A549 (cell line): ENCODE measurements at regions not wholly inside any gene's neighbourhood (a gene's known extent, or its start where the extent isn't known, plus 50 kb on each side); places are given as distances from the start of the nearest gene placed in this dataset.

Source experiments
- BHLHE40 ChIP-seq: IDR thresholded peaks from 2 replicates; pipeline ENCODE4 v1.6.1; 2012; ENCODE audit warnings: low read depth, low read length, inconsistent platforms
- CEBPB ChIP-seq, 2 experiments: fragments of >200 bp in 1 of 2; sonication (Bioruptor Twin) in 1 of 2; formaldehyde crosslinking in 1 of 2; IDR thresholded peaks; 2 replicates each; pipeline ENCODE4 v1.6.1; 2012 to 2016
- EP300 ChIP-seq, 2 experiments: fragments of >200 bp; sonication (Bioruptor Twin); formaldehyde crosslinking; IDR thresholded peaks; 2 replicates in 1 of 2; 3 replicates in 1 of 2; pipeline ENCODE4 v1.6.1; 2016 to 2017
- HOXA7 ChIP-seq: fragments of 250-450 bp; sonication (Bioruptor Pico); IDR thresholded peaks from 2 replicates; pipeline ENCODE4 v1.5.0; 2020; ENCODE audit warnings: mild to moderate bottlenecking, moderate library complexity
- RFX5 ChIP-seq: fragments of 450-650 bp; IDR thresholded peaks from 2 replicates; pipeline ENCODE4 v1.7.1; 2014; ENCODE audit warnings: antibody characterized with exemption, mild to moderate bottlenecking, moderate library complexity
- SMC3 ChIP-seq: fragments of >200 bp; sonication (Bioruptor Twin); formaldehyde crosslinking; IDR thresholded peaks from 3 replicates; pipeline ENCODE4 v1.6.1; 2018; ENCODE audit warnings: inconsistent platforms
- ZC3H11A ChIP-seq: fragments of 450-650 bp; IDR thresholded peaks from 2 replicates; pipeline ENCODE4 v1.6.1; 2014; ENCODE audit warnings: antibody characterized with exemption, mild to moderate bottlenecking
- TF ChIP-seq, protein P1 (sequence below): fragments of >200 bp; sonication (Bioruptor Twin); formaldehyde crosslinking; IDR thresholded peaks from 3 replicates; pipeline ENCODE4 v1.5.1; 2016
- TF ChIP-seq, protein P2 (sequence below): IDR thresholded peaks from 2 replicates; pipeline ENCODE4 v1.6.1; 2012
- TF ChIP-seq, protein P3 (sequence below): fragments of 250-450 bp; sonication (Bioruptor Pico); IDR thresholded peaks from 2 replicates; pipeline ENCODE4 v1.5.0; 2021; ENCODE audit warnings: mild to moderate bottlenecking, moderate library complexity, borderline replicate concordance

DNA sequence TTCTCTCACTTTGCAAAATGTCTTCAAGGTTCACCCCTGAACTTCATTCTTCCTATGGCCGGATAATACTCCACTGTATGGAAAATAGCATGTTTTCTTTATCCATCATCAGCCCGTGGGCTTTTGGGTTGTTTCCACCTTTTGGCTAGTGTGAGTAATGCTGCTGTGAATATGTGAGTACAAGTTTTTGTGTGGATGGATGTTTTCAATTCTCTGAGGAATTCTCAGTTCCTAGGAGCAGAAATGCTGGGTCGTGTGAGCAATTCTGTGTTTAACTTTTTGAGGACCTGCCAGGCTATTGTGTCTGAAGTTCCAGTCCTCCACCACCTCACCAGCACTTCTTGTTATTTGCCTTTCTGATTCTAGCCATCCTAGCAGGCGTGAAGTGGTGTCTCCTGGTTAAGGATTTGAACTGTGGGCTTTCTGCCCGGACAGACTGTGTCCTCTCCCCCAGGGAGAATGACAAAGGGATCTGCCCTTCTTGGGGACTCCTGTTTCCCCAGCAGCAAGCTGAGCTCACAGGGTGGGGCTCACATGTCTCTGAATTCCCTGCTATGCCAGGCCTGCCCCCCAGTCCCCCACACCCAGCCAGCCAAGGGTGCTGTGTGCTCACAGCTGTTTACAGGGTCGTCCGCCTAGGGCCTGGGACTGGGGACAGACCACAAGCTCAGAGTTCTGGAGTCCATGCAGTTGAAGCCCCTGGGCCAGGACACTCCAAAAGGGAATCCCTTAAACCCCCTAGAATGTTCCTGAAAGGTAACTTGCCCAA lies 92.2 kb upstream of the CIBAR2 start:
- TF ChIP-seq, protein P1, sequence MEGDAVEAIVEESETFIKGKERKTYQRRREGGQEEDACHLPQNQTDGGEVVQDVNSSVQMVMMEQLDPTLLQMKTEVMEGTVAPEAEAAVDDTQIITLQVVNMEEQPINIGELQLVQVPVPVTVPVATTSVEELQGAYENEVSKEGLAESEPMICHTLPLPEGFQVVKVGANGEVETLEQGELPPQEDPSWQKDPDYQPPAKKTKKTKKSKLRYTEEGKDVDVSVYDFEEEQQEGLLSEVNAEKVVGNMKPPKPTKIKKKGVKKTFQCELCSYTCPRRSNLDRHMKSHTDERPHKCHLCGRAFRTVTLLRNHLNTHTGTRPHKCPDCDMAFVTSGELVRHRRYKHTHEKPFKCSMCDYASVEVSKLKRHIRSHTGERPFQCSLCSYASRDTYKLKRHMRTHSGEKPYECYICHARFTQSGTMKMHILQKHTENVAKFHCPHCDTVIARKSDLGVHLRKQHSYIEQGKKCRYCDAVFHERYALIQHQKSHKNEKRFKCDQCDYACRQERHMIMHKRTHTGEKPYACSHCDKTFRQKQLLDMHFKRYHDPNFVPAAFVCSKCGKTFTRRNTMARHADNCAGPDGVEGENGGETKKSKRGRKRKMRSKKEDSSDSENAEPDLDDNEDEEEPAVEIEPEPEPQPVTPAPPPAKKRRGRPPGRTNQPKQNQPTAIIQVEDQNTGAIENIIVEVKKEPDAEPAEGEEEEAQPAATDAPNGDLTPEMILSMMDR: no peak
- TF ChIP-seq CEBPB (IDR thresholded peaks at IDR 0.05): no peak
- no peak for TF ChIP-seq SMC3
- no peak for TF ChIP-seq HOXA7 (CRISPR knock-in tag)
- no peak for TF ChIP-seq ZC3H11A
- TF ChIP-seq EP300 (IDR thresholded peaks at IDR 0.05): no peak
- TF ChIP-seq, protein P2, sequence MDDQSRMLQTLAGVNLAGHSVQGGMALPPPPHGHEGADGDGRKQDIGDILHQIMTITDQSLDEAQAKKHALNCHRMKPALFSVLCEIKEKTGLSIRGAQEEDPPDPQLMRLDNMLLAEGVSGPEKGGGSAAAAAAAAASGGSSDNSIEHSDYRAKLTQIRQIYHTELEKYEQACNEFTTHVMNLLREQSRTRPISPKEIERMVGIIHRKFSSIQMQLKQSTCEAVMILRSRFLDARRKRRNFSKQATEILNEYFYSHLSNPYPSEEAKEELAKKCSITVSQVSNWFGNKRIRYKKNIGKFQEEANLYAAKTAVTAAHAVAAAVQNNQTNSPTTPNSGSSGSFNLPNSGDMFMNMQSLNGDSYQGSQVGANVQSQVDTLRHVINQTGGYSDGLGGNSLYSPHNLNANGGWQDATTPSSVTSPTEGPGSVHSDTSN: no peak
- no peak for TF ChIP-seq BHLHE40
- TF ChIP-seq, protein P3, sequence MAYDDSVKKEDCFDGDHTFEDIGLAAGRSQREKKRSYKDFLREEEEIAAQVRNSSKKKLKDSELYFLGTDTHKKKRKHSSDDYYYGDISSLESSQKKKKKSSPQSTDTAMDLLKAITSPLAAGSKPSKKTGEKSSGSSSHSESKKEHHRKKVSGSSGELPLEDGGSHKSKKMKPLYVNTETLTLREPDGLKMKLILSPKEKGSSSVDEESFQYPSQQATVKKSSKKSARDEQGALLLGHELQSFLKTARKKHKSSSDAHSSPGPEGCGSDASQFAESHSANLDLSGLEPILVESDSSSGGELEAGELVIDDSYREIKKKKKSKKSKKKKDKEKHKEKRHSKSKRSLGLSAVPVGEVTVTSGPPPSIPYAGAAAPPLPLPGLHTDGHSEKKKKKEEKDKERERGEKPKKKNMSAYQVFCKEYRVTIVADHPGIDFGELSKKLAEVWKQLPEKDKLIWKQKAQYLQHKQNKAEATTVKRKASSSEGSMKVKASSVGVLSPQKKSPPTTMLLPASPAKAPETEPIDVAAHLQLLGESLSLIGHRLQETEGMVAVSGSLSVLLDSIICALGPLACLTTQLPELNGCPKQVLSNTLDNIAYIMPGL (CRISPR knock-in tag): no peak
- TF ChIP-seq RFX5: no peak
